H9 (cell line): ENCODE measurements at regions not wholly inside any gene's neighbourhood (a gene's known extent, or its start where the extent isn't known, plus 50 kb on each side); places are given as distances from the start of the nearest gene placed in this dataset.

ENCODE experiments used
- DNase-seq: peaks from one replicate; pipeline ENCODE4 v3.0.0-alpha.2; 2017
- H2AFZ ChIP-seq: one replicate; pipeline ENCODE4 v1.6.1; 2013; ENCODE audit warnings: mild to moderate bottlenecking, low read length, control low read depth, moderate library complexity
- H2AK5ac ChIP-seq: 2 replicates; pipeline ENCODE4 v1.6.1; 2013; ENCODE audit warnings: low read length, control low read depth, mixed read lengths; ENCODE audit not compliant: insufficient read length
- H2BK120ac ChIP-seq: one replicate; pipeline ENCODE4 v1.6.1; 2013; ENCODE audit warnings: low read depth, mild to moderate bottlenecking, low read length, control low read depth, inconsistent platforms; ENCODE audit not compliant: poor library complexity, severe bottlenecking
- H2BK12ac ChIP-seq: 2 replicates; pipeline ENCODE4 v1.6.1; 2013; ENCODE audit warnings: low read length, control low read depth, mixed read lengths, low read depth; ENCODE audit not compliant: insufficient read length
- H2BK15ac ChIP-seq: 2 replicates; pipeline ENCODE4 v1.6.1; 2013; ENCODE audit warnings: low read depth, low read length, control low read depth
- H2BK20ac ChIP-seq: one replicate; pipeline ENCODE4 v1.6.1; 2013; ENCODE audit warnings: low read depth, mild to moderate bottlenecking, low read length, control low read depth, inconsistent platforms; ENCODE audit not compliant: poor library complexity, severe bottlenecking
- H2BK5ac ChIP-seq: 2 replicates; pipeline ENCODE4 v1.6.1; 2013; ENCODE audit warnings: low read length, control low read depth, mixed read lengths; ENCODE audit not compliant: insufficient read length
- H3K14ac ChIP-seq: 2 replicates; pipeline ENCODE4 v1.6.1; 2013; ENCODE audit warnings: low read length, control low read depth; ENCODE audit not compliant: insufficient read depth
- H3K18ac ChIP-seq: 2 replicates; pipeline ENCODE4 v1.6.1; 2013; ENCODE audit warnings: low read depth, mild to moderate bottlenecking, mixed read lengths, low read length, control low read depth; ENCODE audit not compliant: insufficient read length
- H3K23ac ChIP-seq: 2 replicates; pipeline ENCODE4 v1.6.1; 2013; ENCODE audit warnings: low read length, control low read depth, mixed read lengths, low read depth; ENCODE audit not compliant: insufficient read length
- H3K23me2 ChIP-seq: 2 replicates; pipeline ENCODE4 v1.6.1; 2013; ENCODE audit warnings: low read depth, mild to moderate bottlenecking, mixed read lengths, low read length, control low read depth; ENCODE audit not compliant: insufficient read length, poor library complexity, severe bottlenecking
- H3K27ac ChIP-seq: 2 replicates; pipeline ENCODE4 v1.5.1; 2013; ENCODE audit warnings: low read length, control low read depth, mixed read lengths, low read depth; ENCODE audit not compliant: insufficient read length
- H3K27me3 ChIP-seq: 2 replicates; pipeline ENCODE4 v1.6.1; 2013; ENCODE audit warnings: low read length, control low read depth, inconsistent platforms; ENCODE audit not compliant: insufficient read depth
- H3K4ac ChIP-seq: 2 replicates; pipeline ENCODE4 v1.6.1; 2013; ENCODE audit warnings: low read depth, mild to moderate bottlenecking, control low read depth, inconsistent platforms, low read length, moderate library complexity
- H3K4me1 ChIP-seq: 2 replicates; pipeline ENCODE4 v1.6.1; 2013; ENCODE audit warnings: low read length, control low read depth, inconsistent platforms; ENCODE audit not compliant: insufficient read depth
- H3K4me2 ChIP-seq: 2 replicates; pipeline ENCODE4 v1.6.1; 2013; ENCODE audit warnings: low read length, control low read depth, mixed read lengths; ENCODE audit not compliant: insufficient read length, insufficient read depth
- H3K56ac ChIP-seq: 2 replicates; pipeline ENCODE4 v1.6.1; 2013; ENCODE audit warnings: low read depth, mild to moderate bottlenecking, mixed read lengths, low read length, control low read depth; ENCODE audit not compliant: insufficient read length
- H3K79me1 ChIP-seq: 2 replicates; pipeline ENCODE4 v1.6.1; 2013; ENCODE audit warnings: low read depth, mild to moderate bottlenecking, moderate library complexity, low read length, control low read depth, inconsistent platforms; ENCODE audit not compliant: insufficient read depth, poor library complexity, severe bottlenecking
- H3K79me2 ChIP-seq: 2 replicates; pipeline ENCODE4 v1.6.1; 2013; ENCODE audit warnings: low read length, control low read depth, inconsistent platforms; ENCODE audit not compliant: insufficient read depth
- H3K9ac ChIP-seq: 2 replicates; pipeline ENCODE4 v1.6.1; 2013; ENCODE audit warnings: low read length, control low read depth, mixed read lengths; ENCODE audit not compliant: insufficient read length; ENCODE audit errors: extremely low read depth
- H3K9me3 ChIP-seq: one replicate; pipeline ENCODE4 v1.6.1; 2013; ENCODE audit warnings: low read depth, low read length, inconsistent platforms; ENCODE audit not compliant: control insufficient read depth
- H3T11ph ChIP-seq: one replicate; pipeline ENCODE4 v1.6.1; 2013; ENCODE audit warnings: mild to moderate bottlenecking, low read length, control low read depth, inconsistent platforms
- H4K20me1 ChIP-seq: one replicate; pipeline ENCODE4 v1.6.1; 2013; ENCODE audit not compliant: control insufficient read depth, insufficient read length, insufficient read depth
- H4K5ac ChIP-seq: 2 replicates; pipeline ENCODE4 v1.6.1; 2013; ENCODE audit warnings: low read depth, mild to moderate bottlenecking, mixed read lengths, low read length, control low read depth; ENCODE audit not compliant: insufficient read length
- H4K8ac ChIP-seq: replicated peaks from 2 replicates; pipeline ENCODE4 v1.6.1; 2013; ENCODE audit warnings: low read length, control low read depth, mixed read lengths, low read depth; ENCODE audit not compliant: insufficient read length
- H4K91ac ChIP-seq: 2 replicates; pipeline ENCODE4 v1.6.1; 2013; ENCODE audit warnings: low read depth, mild to moderate bottlenecking, moderate library complexity, mixed read lengths, low read length, control low read depth; ENCODE audit not compliant: insufficient read length
- H3K27ac Mint-ChIP-seq, 3 experiments: 2 replicates in 2 of 3; 3 replicates in 1 of 3; pipeline ENCODE4 v1.8.0; 2020 to 2021; ENCODE audit warnings: mixed read lengths in 3 of 3, mild to moderate bottlenecking in 1 of 3, moderate library complexity in 1 of 3
- H3K27me3 Mint-ChIP-seq: 2 replicates; pipeline ENCODE4 v1.8.0; 2021; ENCODE audit warnings: low read depth, mild to moderate bottlenecking, moderate library complexity, mixed read lengths
- H3K36me3 Mint-ChIP-seq, 3 experiments: 2 replicates in 2 of 3; 3 replicates in 1 of 3; pipeline ENCODE4 v1.8.0; 2020 to 2021; ENCODE audit warnings: low read depth in 3 of 3, mixed read lengths in 3 of 3; ENCODE audit not compliant: insufficient read depth in 1 of 3
- H3K4me1 Mint-ChIP-seq, 2 experiments: 2 replicates each; pipeline ENCODE4 v1.8.0; 2020; ENCODE audit warnings: mixed read lengths in 2 of 2
- H3K4me3 Mint-ChIP-seq, 2 experiments: 2 replicates in 1 of 2; 3 replicates in 1 of 2; pipeline ENCODE4 v1.8.0; 2020 to 2021; ENCODE audit warnings: mild to moderate bottlenecking in 2 of 2, mixed read lengths in 2 of 2, moderate library complexity in 1 of 2
- H3K9me3 Mint-ChIP-seq, 2 experiments: 2 replicates in 1 of 2; 3 replicates in 1 of 2; pipeline ENCODE4 v1.8.0; 2020; ENCODE audit warnings: mild to moderate bottlenecking in 2 of 2, mixed read lengths in 2 of 2, moderate library complexity in 1 of 2
- WGBS: extraction: QIAGEN DNeasy Blood & Tissue Kit; methylation state at CpG from one replicate; pipeline ENCODE4 v1.1.7; 2013; ENCODE audit warnings: missing lambda C conversion rate, low lambda C conversion rate, mixed read lengths; ENCODE audit not compliant: insufficient read length; ENCODE audit errors: extremely low coverage; 5-methylcytosine and 5-hydroxymethylcytosine counted together
- TF ChIP-seq, protein P1 (sequence below): fragments of 200-600 bp; sonication (generic); conservative IDR thresholded peaks from 3 replicates; pipeline ENCODE4 v1.8.0; 2021; ENCODE audit warnings: antibody characterized with exemption, mild to moderate bottlenecking

DNA sequence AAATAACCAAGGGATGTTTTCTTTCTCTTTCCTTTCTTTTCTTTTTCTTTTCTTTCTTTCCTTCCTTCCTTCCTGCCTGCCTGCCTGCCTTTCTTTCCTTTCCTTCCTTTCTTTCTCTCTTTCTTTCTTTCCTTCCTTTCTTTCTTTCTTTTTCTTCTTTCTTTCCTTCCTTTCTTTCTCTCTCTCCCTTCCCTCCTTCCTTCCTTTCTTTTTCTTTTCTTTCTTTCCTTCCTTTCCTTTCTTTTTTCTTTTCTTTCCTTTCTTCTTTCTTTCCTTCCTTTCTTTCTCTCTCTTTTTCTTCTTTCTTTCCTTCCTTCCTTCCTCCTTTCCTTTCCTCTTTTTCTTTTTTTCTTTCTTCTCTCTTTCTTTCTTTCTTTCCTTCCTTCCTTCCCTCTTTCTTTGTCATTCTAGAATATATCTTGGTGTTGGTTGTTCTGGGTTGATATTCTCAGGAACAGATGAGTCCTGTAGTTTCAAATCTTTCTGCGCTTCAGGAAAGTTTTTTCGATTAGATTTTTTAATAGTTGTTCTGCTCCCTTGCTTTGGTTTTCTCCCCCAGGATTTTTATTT is 101.5 kb upstream of the FBXO11 start:
- H4K5ac ChIP-seq, result no peak overlapping the region
- TF ChIP-seq, protein P1, sequence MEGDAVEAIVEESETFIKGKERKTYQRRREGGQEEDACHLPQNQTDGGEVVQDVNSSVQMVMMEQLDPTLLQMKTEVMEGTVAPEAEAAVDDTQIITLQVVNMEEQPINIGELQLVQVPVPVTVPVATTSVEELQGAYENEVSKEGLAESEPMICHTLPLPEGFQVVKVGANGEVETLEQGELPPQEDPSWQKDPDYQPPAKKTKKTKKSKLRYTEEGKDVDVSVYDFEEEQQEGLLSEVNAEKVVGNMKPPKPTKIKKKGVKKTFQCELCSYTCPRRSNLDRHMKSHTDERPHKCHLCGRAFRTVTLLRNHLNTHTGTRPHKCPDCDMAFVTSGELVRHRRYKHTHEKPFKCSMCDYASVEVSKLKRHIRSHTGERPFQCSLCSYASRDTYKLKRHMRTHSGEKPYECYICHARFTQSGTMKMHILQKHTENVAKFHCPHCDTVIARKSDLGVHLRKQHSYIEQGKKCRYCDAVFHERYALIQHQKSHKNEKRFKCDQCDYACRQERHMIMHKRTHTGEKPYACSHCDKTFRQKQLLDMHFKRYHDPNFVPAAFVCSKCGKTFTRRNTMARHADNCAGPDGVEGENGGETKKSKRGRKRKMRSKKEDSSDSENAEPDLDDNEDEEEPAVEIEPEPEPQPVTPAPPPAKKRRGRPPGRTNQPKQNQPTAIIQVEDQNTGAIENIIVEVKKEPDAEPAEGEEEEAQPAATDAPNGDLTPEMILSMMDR, result no peak
- H2BK5ac ChIP-seq, result no peak overlapping the region
- no peaks in the 10 kb centered on the region for H3K79me2 ChIP-seq
- H3K4me2 ChIP-seq, result no peak overlapping the region
- H3K23me2 ChIP-seq, result no peaks in the 10 kb centered on the region
- H3K4ac ChIP-seq, result no peak overlapping the region
- no peaks in the 10 kb centered on the region for H3K79me1 ChIP-seq
- no peaks in the 10 kb centered on the region for H3K9me3 Mint-ChIP-seq
- H3K18ac ChIP-seq, result no peak overlapping the region
- H2BK15ac ChIP-seq, result no peak overlapping the region
- no peak overlapping the region for H2BK120ac ChIP-seq
- no peak overlapping the region for H4K8ac ChIP-seq
- H3K56ac ChIP-seq, result no peak overlapping the region
- no peak overlapping the region for H2BK20ac ChIP-seq
- no peak overlapping the region for H3K9ac ChIP-seq
- no peak overlapping the region for H3K27ac ChIP-seq
- no peak overlapping the region for H4K91ac ChIP-seq
- no peak overlapping the region for H3T11ph ChIP-seq
- H2BK12ac ChIP-seq, result no peak overlapping the region
- no peaks in the 10 kb centered on the region for H3K27me3 ChIP-seq
- H3K36me3 Mint-ChIP-seq, result no peaks in the 10 kb centered on the region
- H3K27ac Mint-ChIP-seq, result peak overlapping the region in 1 of 3 experiments; percentile 3; a peak in 1 of 7 replicates
- no peaks in the 10 kb centered on the region for H3K4me1 Mint-ChIP-seq
- no peak overlapping the region for H3K23ac ChIP-seq
- no peak for DNase-seq
- no peak overlapping the region for H3K4me3 Mint-ChIP-seq
- no peak overlapping the region for H3K14ac ChIP-seq
- H2AK5ac ChIP-seq, result no peak overlapping the region
- no peaks in the 10 kb centered on the region for H3K27me3 Mint-ChIP-seq
- no CpG with 5 or more reads among the region's 2 CpGs for WGBS
- no peaks in the 10 kb centered on the region for H3K4me1 ChIP-seq
- no peak overlapping the region for H2AFZ ChIP-seq
- no peaks in the 10 kb centered on the region for H4K20me1 ChIP-seq
- H3K9me3 ChIP-seq, result no peaks in the 10 kb centered on the region
